GM18861 (cell line): ENCODE measurements at regions not wholly inside any gene's neighbourhood (a gene's known extent, or its start where the extent isn't known, plus 50 kb on each side); places are given as distances from the start of the nearest gene placed in this dataset.
A peak's percentile ranks its signal among the peaks of the same experiment; 100 is the strongest.

Experiments
- ATAC-seq: cut with Tn5 transposase; IDR thresholded peaks from one replicate; pipeline ENCODE4 v1.9.1; 2021; ENCODE audit not compliant: unreplicated experiment

DNA sequence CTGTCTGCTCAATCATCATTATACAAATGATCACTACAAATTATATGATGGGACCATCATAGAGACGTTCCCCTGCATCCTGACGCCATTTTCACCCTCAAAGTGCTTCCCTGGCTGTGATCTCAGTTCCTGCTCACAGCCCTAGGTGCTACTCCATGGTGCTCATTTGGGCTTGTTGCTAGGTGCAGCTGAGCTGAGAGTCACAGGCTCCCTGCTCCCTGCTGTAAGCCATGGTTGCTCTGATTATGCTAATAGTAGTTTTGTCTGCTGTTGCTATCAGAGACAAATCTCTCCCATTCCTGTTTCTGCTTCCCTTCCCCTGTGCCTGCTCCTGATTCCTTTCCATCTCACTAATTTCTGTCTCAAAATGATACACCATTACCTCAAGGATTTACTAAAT is 474.3 kb downstream of the METTL15 start:
- ATAC-seq, result no peak

DNA sequence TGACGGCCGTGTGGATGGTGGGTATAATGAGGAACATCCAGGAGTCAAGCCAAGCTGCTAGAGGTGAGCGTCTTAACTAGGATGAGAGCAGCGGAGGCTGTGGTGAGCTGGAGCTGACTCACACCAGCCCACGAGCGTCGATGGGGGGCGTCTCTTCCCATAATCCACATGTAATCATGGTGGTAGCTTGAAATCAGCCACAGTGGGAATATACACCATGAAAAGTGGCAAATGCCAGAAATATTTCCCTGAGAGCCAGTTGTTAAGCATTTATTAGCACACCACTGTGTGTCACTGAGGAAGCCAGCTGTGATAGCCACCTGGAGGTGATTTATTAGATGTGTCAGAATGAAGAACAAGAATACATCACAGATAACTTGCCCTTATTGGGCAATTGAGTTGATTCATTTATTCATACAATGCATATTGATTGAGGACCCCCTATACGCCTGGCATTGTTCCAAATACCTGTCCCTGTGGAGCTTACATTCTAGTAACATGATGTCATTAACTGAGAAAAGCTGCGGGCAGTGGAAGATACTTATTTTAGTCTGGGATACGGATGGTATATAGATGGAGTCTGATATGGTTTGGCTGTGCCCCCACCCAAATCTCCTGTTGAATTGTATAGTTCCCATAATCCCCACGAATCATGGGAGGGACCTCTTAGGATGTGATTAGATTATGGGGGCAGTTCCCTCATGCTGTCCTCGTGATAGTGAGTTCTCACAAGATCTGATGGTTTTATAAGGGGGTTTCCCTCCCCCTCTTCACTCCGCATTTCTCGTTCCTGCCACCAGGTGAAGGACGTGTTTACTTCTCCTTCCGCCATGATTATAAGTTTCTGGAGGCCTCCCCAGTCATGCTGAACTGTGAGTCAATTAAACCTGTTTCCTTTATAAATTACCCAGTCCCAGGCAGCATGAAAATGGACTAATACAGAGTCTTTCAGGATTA is 473.4 kb downstream of the METTL15 start:
- ATAC-seq, result no peak

DNA sequence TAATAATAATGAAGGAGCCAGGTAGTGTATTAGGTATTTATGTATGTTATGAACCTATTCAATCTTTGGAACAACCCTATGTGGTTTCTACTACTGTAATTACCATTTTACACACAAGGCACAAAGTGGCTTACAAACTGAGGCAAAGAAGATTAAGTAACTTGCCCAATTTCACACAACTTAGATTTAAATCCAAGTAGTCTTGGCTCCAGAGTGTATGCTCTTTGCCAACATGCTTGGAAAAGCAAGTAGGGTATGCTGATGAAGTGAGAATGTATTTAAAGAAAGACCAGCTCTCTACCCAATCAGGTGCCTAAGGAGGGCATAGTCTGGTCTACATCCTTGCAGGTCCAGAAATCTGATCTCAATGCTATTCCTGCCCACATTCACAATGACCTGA is 463.2 kb downstream of the METTL15 start:
- ATAC-seq, result no peak

DNA sequence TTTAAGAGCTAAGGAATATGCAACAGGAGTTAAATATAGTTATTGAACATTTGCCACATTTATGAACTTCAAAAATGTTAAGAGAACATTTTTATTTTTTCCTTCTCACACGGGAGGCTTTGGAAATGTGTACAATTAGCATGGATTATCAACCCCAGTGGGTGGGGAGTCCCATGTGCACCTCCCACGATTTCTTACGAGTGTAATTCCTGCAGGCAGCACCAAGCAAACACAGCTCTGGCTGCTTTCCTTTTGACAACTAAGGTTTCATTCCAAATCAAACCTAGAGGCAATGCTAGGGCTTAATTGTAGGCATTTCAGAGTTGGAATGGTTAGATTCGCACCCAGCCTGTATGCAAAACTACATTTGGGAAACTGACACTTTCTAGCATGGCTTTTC is 460.9 kb downstream of the METTL15 start:
- ATAC-seq, result no peak

DNA sequence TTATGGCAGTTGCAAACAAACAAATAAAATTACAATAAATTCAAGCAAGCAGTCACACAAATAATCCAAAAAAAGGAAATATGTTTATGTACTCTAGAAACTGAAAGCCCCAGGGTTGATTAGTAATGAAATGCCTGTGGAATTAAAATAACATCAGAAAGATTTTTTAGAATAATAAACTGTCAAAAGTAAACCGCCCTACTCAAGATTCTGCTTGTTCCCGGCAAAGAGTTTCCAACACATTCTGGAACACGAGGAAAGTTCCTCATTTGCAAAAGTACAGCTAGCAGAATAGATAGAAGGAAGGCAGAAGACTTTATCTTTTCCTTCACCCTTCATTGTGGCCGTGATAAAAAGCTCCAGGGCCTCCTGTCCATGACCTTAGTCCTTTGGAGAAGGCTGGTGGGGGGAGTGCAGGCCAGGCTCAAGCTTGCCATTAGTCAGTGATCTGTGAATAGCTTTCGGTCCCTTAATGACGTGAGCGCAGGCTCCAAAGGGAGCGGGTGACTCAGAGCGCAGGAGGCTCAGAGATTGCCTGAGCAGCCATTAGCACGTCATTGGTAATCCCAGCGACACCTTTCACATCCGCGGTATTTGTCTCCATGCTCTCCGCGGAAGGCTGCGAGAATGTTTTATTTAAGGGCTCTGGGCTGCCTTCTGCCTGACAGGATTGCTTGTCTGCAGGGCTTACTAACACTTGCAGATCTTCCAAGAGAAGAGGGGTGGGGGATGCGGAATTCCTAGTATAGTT is 458.3 kb downstream of the METTL15 start:
- ATAC-seq, result no peak

DNA sequence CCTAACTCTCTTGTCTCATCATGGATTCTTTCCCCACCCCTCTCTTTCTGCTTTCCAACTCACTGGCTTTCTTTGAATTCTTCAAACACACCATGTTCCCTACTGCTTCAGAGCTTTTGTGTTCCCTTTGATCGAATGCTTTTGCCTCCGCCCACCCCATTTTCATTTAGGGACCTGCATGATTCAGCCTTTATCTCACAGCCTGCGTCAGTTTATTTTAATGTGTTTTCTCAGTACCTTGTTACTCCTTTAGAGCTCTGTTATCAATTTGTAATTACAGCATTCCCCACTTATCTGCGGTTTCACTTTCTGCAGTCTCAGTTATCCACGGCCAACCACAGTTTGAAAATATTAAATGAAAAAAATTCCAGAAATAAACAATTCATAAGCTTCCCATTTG is 451.3 kb downstream of the METTL15 start:
- ATAC-seq, result no peak

DNA sequence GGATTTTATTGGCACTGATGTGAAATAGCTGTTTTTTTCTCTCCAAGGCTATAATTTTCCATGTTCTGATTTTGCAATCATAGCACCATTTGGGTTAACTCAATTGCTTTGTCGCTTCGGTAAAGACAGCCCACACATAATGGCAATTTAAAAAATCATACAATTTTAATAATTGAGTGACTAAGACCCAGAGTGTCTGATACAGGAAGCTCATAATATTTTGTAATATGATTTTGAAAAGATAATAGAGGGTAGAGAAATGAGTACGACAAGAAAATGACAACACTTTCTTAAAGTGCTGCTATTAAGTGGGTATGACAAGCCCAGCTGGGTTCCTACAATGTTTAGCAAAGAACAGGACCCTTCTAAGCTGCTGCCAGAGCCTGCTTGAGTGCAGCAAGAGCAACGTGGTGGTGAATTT is 439.1 kb downstream of the METTL15 start:
- ATAC-seq, result no peak

DNA sequence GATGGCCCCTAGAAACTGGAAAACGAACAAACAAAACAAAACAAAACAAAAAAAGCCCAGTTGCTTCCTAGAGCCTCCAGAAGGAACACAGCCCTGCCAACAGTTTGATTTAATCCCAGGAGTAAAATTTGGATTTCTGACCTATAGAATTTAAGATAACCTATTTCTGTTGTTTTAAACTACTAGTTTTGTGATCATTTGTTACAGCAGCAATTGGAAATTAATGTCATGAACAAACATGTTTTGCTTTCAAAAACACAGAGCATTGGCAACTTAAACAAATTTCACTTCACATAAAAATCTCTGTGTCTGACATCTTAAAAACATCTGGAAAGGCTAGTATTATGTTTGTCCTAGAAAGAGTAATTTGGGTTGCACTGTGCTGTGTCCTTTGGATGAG is 437.3 kb downstream of the METTL15 start:
- ATAC-seq, result no peak

DNA sequence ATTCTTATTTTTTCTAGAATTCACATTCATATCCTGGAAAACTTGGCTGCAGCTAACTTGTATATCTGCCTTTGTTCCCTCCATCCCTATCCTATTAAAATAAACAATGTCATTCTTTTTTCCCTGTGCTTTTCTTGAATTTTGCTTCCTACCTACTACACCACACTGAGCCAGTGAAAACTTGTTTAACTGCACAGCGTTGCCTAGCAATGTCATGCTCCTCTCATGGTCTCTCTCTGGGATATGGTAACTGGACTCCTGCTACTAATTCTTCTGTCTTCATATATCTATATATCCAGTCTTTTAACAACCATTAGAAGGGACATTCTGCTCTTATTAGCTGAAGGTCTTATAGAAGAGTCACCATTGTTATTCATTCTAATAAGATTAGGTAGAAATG is 434.4 kb downstream of the METTL15 start:
- no peak for ATAC-seq

DNA sequence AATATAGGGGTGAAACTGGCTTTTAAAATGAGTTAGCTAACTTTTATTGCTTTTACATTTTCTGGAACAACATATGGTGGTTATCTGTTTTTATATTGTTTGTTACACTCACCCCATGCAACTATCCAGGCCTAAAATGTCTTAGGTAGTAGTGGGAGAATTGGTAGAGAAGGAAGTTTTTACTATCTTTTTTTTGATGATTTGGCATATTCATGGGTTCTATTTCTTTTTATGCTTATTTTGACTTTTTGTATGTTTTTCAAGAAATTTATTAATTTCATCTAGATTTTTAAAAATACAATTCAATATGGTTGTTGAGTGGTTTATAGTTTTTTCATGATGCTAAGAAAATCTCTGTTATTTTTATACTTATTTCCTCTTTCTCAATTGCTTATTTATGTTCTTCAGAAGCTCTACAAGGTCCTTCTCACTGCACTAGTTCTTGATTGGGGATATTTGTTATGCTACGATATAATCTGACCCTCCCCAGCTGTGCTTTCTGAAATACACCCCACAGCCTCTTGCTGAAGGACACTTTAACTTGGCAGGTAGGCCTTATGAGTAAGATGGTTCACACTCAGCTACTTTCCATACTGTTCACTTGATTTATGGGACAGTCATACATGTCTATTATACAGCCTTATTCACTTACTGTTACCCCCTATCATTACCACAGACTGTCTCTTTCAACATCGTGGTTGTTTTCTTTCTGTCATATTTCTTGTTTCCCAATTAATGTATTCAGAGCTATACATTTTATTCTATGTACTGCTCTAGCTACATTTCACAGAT is 431.2 kb downstream of the METTL15 start:
- ATAC-seq, result no peak

DNA sequence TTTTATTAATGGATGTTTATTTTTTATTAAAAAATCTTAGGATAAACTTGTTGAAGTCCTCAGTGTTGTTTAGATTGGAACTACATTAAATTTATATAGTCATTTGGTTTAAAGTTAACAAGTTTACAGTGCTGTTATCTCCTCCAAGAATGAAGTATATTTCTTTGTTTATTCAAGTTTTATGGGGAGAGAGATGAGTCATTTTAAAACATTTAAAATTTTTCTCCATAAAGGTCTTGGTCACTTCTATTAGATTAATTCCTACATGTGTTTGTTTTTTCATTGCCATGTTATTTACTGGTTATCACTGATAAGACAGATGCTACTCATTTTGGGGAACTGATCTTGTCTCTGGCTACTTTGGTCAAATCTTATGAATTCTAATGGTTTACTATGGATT is 429.6 kb downstream of the METTL15 start:
- no peak for ATAC-seq

DNA sequence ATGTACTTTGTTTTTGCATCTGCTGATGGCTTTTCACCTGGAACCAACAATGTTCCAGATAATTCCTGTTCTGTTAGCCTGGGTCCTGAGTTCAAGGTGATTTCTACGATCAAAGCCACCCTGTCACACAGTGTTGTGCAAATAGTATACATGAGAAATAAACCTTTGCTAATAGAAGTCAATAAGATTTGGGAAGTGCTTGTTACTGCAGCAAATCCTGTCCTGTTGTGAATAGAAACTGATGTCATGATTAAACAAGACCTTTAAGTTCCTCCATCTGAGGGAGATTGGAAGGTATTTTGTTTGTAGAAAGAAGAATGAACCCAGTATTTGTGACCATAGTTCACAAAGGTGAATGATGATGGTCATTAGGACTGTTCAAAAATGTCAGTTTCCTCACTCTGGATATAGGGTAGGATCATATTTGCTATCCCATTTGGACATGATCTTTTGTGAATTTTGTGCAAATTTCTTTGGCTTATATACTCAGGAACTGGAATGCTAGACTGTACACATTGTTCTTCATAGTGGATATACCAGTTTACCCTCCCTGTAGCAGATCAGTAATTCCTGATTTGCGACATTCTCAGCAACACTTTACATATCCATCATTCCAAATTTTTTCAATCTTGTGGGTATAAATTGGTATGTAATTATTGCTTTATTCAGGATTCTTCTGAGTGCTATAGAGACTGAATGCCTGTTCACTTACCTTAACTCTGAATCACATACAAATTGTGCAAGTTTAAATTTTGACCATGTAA is 428.5 kb downstream of the METTL15 start:
- no peak for ATAC-seq

DNA sequence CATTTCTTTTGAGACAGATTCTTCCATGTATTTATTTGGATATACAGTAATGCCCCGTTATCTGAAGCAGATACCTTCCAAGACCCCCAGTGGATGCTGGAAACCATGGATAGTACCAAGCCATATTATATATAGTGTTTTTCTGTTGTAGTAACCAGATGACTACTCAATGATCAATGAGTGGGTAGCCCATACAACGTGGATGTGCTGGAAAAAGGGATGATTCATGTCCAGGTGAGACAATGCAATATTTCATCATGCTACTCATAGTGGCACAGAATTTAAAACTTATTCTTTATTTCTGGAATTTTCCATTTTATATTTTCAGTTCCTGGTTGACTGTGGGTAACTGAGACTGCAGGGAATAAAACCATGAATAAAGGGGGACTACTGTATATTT is 427.5 kb downstream of the METTL15 start:
- no peak for ATAC-seq

DNA sequence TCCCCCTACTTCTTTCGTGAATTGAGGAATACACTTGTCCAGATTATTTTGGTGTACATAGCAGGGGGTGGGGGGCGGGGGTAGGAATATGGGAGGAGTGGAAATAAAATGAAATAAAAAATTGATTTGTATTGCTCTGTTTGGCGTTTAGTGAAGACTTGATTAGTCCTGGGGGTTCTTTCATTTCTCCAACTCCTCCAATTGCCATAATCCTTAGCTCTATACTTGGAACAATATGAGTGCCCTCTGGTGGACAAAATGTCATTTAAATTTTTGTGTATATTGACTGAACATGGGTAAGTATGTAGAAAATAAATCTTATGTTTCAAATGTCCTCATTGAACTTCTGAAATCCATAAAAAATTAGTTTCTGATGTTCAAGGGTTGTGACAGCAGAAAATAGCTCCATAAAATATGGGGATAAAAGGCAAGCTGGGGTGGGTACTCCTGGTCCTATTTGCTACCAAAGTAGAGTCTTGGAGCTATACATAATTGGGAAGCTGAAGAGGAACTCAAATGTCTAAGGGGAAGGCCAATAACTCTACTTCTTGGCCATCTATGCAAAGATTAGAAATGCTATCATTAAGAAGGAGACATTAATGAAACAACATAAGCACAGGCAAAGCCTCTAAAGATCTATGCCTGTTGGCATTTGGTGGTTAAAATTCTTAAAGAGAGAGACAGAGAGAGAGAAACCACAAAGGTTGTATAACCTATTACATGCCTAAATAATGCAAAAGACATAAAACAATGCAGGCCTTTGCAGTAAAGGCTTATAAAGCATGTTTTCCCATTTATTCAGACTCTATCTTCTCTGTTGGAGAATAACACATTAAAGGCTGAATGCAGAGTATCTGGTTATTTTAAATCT is 421.6 kb downstream of the METTL15 start:
- ATAC-seq, result peak; percentile 52

DNA sequence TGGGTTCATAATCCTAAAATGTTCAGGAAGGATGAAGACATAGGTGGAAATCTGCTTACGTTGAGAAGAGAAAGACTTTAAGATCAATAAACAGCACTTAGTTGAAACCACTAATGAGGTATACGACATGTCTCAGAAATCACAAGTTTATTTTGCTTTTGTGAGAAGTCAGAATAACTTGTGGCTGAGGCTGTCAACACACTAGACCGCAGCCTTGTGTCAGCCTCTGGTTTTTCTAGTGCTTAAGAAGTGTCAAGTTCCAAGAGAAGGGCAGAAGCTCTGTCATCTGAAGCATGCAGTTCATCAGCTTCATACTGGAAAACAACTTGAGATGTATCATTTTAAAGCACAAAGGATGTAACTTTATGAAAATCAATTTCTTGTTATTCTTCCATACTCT is 420.9 kb downstream of the METTL15 start:
- no peak for ATAC-seq

DNA sequence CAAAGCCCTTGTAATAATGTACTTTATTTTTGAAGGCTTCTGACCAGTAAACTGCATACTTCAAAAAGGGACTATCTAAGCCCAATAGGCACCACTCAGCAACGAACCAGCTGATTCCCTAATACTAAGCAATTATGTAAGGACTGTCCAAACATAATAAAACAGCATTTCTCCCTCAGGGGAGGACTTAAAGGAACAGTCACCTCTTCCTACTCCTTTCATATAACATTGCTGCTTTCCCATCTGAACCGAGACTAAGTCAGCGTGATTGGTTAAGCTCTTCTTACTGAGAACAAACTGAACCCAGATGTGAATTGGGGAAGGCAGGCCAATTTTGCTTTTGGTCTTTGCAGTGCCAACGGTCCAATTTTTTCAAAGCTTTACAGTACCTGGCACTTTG is 420.0 kb downstream of the METTL15 start:
- no peak for ATAC-seq

DNA sequence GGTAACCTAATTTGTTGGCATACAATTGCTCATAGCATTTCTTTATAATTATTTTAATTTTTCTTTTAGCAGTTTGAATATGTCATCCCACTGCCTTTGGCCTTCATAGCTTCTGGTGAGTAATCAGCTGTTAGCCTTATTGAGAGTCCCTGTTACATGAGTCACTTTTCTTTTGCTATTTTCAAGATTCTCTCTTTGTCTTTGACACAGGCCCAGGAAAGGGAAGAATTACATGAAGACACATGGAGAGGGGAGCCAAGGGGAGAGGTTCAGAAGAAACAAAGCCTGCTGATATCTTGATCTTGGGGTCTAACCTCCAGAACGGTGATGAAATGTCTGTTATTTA is 418.2 kb downstream of the METTL15 start:
- no peak for ATAC-seq

DNA sequence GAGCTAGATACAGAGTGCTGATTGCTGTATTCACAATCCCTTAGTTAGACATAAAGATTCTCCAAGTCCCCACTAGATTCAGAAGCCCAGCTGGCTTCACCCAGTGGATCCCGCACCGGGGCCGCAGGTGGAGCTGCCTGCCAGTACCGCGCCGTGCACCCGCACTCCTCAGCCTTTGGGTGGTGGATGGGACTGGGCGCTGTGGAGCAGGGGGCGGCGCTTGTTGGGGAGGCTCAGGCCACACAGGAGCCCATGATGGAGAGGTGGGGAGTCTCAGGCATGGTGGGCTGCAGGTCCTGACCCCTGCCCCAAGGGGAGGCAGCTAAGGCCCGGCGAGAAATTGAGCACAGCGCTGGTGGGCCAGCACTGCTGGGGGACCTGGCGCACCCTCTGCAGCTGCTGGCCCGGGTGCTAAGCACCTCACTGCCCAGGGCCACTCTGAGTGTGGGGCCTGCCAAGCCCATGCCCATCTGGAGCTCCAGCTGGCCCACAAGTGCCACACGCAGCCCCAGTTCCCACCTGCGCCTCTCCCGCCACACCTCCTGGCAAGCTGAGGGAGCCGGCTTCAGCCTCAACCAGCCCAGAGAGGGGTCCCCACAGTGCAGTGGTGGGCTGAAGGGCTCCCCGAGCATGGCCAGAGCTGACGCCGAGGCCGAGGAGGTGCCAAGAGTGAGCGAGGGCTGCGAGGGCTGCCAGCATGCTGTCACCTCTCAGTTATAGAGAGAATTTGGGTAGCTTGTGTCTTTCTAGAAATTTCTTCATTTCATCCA is 417.6 kb downstream of the METTL15 start:
- ATAC-seq, result no peak

DNA sequence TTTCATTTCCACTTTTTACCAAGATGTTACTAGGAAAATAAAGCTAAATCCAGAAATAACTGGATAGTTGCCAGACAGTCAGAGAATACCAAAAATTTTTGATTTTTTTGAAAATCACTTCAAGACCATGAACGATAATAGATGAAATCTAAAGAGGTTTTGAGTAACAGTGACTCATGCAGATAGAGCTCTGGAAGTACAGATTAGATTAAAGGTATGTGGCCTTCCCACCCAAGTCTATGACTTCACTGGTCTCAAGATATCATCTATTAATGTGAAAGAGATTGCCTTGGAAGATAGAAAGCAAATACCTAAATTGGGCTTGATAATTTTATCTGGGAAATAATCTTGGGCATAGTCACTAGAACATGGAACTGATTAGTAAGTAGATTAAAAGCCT is 415.9 kb downstream of the METTL15 start:
- ATAC-seq, result no peak
